Activated CD4-positive, alpha-beta T cell treated with anti-CD3 and anti-CD28 coated beads for 48 hours (primary cell): ENCODE measurements at regions not wholly inside any gene's neighbourhood (a gene's known extent, or its start where the extent isn't known, plus 50 kb on each side); places are given as distances from the start of the nearest gene placed in this dataset.

Experiments used
- DNase-seq: peaks from one replicate; pipeline ENCODE4 v3.0.0-alpha.2; 2020

DNA sequence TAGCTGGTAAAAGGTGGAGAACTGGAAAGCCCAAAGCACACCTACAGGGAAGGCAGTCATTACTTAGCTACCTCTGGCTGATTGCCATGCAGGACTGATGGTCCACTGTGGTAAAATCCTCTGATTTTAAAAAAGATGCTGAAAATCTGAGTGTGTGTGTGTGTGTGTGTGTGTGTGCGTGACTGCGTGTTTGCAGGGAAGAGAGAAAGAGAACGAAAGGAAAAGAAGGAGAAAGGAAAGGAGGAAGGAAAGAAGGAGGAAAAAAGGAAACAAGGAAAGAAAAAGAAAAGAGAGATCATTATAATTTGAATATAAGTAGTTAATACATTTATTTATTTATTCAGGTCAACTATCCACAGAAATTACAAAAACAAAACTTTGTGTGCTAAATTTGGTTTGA is 488.7 kb upstream of the KCNMB2 start:
- DNase-seq = no peak

DNA sequence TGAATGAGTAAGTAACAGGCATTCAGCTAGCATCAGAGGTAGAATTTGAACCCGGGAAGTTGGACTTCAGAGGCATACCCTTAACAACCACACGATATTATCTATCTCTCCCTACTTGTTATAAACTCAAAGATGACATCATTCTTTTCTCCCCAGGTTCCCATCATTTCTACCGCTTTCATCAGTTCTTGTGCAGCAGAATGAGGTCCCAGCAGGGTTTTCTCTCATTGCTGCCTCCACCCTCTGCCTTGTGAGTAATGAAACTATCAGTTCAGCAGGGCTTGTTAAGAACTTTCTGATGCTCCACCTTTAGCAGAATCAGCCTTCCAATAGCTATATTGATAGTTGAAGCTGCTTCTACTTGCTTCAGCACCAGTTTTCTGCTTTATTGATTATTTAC is 487.5 kb upstream of the KCNMB2 start:
- no peak for DNase-seq

DNA sequence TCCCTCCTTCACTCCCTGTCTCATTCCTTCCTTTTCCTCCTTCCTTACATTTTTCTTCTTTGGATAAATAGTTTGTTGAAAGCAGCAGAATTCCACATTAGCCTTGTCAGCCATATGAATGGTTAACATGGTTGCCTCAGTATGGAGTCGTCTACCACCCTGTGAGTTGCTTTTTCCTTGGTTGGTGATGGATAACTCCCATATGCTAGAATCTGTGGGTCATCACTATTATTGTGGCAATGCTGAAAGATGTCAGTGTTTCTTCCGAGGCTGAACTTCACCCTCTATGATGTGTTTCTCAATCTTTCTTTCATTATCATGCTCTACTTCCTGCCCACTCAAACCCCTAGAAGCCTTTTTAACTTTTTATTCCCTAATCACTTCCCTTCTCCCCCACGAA is 481.8 kb upstream of the KCNMB2 start:
- DNase-seq = no peak

DNA sequence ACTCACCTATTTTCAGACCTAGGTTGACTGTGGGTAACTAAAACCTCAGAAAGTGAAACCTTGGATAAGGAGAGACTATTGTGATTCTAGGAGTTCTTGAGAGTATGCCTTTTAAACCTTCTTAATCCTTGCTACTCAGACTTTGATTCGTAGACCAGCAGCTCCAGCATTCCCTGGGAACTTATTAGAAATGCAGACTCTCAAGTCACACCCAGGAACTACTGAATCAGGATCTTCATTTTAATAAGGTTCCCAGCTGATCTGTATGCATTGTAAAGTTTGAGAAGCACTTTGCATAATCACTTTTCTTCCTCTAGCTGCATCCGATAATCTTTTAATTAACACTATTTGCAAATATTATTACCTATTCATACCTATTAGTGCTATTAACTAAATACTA is 480.3 kb upstream of the KCNMB2 start:
- no peak for DNase-seq

DNA sequence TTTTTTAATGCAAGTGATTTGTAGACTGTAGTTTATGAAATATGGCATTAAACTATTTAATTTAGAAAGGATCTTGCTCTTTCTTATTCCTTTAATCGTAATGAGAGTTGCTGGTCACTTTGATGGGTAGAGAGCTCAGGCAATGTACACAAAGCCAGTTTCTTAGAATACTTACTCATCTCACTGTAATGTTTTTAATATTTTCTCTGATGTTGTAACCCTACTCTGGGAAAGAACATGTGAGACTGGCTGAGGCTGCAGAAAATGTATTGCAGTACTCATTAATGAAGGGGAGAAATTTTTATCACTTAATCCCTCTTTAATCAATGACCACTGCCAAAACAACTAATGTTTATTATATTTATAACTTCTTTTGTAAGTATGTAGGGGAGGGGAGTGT is 479.4 kb upstream of the KCNMB2 start:
- DNase-seq = no peak

DNA sequence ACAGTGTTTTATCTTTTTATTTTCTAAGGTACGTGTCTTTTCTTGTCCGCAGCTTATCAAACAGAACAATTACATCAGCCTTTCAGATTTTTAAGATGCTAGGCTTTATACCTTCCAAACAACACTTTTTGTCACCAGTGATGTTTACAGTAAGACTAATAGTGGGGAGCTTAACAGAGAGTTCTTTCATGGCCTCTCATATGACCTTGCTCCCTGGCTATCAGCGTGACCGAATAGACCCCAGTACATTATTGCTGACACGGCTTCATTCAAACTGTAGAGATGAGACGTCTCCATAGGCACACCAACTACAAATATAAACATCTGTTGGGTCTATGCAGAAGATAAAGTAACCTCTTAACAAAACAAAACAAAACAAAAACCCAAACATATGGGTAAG is 477.6 kb upstream of the KCNMB2 start:
- DNase-seq = no peak

DNA sequence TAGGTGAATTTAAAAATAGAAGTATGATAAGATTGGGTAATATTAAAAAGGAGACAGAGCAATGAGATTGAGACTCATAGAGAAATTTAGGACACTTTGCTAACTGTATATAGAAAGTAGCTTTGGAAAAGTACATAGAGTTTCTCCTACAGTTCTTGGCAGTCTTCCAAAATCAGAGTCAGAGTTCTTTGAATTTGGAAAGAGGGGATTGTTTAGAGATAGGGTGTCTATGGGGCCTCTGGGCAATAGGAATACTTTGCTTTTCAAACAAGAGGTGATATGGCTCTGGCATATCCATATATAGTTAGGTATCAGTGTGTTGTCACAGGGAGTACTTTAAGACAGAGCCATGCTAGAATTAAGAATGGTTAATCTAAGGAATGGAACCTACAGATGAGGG is 477.1 kb upstream of the KCNMB2 start:
- no peak for DNase-seq

DNA sequence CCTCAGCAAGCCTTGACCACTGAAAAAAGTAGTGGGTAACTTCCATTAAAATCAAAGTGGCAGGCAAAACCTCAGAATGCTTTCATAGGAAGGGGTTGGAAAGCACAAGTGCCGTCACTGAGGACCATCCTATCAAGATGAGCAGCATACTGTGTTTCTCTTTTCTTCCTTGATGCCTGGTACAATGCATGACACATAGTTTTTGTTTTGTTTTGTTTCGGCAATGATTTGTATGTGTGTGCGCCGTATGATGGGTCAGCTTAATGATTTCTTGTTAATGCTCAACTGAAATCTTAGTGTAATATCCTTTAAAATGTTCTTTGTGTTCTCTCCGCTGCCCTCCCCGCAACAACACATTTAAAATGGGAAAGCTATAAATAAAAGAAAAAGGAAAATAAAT is 476.4 kb upstream of the KCNMB2 start:
- DNase-seq = no peak

DNA sequence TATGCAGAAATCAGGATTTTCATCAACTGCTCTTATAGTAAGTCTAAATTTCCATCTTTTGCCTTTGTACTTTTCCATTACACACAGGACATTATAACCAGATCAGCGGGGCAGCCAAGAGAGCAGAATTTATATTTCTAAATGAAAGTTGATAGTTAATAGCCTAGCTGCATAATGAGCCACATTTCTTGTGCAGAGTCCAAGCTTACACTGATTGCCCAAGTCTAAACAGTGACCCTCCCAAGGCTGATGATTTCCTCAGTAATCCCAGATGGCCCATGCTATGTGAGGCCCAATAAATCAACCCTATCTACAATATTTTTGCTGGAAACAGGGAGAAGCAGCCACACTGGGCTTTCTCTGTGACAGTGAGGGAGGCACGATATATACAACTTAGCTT is 475.8 kb upstream of the KCNMB2 start:
- DNase-seq = no peak

DNA sequence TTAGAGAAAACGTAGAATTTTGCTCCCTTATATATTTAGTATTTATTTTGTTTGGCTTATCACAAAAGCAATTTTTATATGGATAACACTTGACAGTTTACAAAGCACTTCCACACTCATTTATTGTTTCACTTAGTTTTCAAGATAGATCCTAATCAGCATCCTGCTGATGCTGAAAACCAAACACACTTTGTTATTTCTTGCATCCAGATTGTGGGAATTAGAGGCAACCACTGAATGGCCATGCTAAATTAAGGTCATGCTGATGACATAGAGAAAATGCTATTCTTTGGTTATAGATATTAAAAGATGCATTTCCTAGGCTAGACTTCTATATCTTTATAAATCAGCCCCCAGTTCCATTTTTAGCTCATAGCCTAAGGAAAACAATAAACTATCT is 474.1 kb upstream of the KCNMB2 start:
- no peak for DNase-seq

DNA sequence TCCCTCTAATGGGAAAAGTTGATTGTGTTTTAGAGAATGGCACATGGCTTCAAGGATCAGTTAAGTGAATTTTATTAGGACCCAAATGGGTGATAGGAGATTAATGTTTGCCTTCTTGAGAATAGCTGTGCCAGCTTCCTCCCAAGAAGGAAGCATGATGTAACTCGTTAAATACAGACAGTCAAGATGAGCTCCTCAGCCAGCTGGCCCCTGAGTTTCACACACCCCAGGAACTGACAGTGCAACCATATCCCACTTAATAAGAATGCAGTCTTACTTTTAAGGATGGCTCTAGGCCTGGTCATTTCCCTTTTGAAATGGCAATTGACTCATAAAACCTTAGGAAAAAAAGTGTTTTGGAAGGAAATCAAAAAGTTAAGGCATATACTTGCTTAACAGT is 472.8 kb upstream of the KCNMB2 start:
- DNase-seq = no peak

DNA sequence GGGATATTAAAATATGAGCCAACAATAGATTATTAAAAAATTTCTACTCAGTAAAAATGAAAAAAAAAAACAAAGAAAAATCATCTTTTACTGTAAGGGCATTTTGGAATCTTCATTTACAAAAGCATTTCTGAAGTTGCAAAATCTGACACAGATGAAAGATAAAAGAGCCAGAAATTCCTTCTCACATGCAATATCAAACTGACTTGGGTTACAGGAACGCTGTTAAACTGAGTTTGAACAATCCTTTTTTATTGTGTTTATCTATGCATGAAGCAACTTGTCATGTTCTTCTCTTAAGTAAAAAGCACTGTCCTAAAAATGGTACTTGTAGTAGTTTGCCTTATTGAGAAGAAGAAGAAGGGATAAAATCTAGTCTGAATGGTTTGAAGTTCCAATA is 468.5 kb upstream of the KCNMB2 start:
- no peak for DNase-seq

DNA sequence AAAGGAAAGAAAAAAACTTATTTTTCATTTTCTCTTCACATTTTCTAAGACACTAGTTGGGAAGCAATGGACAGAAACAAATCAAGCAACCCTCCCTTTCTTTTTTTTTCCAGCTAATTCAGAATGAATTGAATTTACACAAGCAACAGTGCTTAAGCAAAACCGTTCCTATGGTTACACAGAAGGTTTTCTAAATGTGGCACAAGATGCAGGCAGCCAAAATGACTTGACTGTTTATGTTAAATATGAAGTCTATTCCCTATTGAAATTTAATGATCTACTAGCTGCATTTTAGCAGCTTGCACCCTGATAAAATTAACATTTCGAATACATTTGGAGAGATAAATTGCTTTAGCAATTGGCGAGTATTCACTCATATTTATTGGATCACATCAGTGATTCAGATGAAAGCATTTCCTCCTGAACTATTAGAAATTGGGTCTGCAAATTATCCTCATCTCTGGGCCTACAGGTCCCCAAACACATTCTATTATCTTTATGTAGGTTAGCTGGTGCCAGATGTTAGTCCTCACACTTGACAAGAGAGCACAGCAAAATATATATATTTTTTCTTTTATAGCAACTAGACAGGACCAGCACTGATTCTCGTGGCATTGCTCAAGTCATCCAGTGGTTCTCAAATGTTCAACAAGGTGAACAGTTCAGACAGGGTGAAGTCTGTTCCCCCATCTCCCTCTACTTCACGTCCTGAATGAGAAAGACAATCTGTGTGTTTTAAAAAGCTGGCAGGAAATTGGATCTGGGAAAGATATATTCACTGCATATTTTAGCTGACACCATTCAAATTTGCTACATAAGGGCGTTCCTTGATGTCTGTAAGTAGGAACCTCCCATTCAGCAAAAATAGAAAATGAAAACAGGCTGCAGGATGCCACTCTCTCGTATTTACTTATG is 463.6 kb upstream of the KCNMB2 start:
- no peak for DNase-seq

DNA sequence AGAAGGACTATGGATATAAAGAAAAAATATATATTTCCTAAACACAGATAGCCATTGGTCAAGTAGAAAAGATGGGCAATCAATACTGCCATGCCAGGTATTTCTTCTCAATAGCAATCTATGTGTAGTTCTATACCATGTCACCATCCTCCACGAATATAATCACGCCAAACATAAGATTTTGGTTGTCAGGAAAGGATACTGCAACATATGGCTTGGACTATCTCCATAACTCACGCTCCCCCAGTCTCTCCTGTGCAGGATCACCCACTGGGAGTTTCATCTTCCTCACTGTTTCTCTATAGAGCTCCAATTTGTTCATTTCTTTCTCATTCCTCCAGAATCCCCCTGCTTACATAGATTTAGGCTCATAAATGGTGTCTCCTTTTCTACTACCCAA is 462.9 kb upstream of the KCNMB2 start:
- no peak for DNase-seq

DNA sequence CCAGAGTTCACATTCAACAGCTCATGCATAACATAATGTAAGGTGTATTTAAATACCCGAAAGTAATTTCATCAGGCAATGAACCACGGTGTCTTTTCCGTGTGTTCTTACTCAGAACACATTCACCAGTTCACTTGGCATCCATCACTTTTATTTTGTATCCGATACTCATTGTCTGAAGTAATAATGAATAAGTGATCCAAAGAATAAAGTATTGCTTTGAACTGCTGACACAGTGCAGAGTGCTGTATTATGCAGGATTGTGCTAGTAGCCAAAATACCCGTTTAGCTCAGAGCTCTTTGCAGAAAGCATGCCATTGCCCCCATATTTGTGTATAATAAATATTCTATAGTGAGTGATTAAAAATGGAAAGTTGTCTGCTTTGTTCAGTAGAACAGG is 460.9 kb upstream of the KCNMB2 start:
- no peak for DNase-seq

DNA sequence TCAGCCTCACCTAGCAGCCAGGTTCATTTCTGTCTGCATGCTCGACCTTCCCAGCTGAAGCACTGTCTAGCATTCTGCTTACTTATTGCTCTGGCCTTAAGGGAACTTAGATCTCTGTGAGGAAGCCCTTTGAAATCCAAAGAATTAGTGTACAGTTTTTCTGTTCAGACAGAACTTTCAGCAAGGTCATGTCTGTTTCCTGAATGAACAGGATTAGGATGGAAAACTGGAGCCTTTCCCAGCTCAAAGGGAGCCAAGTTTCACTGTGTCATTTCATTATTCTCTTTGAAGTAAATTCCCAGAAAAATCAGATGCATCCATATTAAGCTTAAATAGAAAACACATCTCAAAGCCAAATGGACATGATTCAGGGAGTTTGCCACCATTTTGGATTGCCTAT is 457.3 kb upstream of the KCNMB2 start:
- DNase-seq = no peak

DNA sequence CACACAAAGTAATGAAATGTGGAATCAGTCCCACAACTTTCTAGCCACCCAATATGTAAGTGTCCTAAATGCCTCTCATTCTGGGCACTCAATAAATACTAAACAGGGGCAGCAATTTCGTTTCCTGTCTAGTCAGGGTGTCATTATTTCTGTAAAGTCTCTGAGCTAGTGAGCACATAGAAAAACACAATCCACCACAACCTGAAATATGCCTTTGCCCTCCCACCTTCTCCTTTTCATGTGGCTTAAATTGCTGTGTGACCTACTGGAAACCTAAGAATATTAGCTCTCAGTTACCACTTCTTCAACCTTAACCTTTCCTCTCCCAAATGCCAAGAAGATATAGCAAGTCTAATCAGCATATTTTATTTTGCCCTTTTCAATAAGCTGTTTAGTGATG is 456.3 kb upstream of the KCNMB2 start:
- no peak for DNase-seq

DNA sequence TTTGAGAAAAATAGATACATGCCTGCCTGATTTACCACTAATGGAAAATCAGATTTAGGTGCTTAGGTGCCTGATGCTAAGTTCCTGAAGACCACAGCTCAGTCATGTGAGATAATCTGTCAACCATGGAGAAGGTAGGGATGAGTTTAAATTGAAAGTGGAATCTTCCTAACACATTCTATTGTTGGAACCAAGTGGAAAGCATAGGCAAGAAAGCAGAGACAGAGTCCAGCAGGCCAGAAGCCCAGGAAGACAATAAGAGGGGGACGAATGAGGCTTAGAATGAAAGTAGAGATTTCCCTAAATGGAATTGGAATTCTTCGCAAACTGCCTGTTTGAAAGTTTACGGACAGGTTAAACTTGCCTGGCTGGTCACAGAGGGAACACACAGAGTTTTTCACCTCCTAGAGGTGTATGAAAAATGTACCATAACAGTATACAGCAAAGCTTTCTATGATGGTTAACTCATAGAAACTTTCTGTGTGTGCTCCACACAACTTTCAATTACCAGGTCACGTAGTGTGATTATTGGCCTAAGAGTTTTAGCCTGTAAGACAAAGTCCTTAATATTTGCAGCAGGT is 453.8 kb upstream of the KCNMB2 start:
- DNase-seq = no peak

DNA sequence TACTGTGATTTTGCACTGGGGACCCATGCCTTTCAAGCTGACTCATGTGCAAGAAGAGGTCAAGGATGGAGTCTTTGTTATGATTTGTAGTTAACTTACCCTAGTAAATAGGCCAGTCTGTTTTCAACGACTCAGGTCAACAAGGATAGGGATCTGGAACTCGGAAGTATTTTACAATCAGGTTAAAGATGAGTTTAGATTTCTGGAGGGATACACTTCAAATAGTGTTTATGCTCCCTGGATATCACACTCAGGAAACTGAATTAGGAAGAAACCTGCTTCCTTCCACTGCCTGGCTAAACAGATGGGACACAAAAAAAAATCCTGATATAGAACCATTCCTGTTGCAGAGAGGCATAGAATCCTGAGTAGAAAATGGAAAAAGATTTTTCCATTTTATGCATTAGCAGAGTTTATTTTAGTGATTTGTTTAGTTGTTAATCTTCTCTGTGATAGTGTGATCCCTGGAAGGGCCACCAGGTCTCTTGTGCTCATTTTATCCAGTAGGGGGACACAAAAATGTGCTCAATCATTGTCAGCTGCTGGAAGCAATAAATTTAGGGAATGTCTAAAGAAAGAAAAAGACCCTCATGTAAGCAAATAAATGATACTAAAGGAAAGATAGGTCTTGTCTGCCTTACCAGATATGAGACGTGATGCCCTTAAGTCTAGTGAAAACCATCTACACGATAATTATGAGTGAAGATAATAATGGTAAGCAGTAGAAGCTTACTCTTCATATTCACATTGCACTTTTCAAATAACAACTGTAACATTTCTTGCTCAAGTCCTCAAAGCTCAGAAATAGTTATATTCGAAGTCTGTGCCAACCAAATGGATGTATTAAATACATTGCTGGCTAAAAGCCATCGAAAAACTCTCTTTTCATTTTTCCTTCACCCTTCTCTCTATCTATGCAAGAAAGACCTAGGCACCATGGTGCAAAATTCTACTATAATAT is 452.1 kb upstream of the KCNMB2 start:
- no peak for DNase-seq

DNA sequence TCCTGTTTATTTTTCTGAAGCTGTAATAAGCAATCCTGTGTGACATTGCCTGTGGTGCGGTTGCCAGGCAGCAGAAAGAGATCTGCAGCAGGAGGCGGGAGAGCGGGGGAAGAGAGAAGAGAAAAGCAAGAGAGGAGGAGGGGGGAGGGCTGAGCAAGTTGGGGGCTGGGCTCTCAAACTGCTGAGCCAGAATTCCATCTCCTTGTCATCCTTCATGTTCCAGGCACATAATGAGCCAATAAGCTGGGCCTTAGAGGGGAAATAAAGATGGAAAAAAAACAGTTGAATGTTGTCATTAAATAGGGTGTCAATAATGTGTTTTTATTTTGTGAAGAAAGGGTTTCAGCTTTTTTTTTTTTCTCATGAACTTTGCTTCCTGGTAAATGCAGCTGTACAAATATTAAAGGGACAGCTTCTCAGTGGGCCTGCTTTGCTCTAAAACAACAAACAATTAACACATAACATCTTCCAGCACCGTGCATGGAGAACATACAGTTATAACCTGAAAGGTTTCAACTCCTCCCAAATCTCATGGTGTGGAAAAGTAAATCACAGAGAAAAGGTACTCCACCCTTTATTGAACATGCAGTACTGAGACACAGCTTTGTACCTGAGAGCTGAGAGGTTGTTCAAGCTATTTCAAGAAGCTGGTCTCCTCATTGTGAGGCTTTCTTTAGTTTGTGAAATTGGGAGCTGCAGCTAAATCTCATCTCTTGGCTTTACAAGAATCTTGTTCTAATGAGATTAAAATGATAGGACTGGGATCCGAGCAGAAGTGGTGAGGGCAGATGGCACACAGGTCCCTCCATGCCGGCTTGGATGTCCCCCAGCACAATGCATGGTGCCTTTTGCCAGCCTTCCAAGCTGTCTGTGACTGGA is 451.1 kb upstream of the KCNMB2 start:
- peak; percentile 26 for DNase-seq

DNA sequence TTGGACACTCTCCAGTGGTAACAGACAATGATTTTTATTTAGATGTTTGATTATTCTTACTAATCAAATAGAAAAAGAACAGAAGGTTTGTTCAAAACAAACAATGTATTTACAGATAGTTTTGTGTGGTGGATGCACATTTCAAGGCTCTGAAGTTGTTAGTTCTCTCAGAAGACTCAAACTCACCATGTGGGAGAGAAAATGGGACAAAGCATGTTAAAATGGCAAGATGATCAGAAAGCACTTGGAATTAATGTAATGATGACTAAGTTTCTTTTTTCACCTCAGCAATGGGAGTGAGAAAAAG is 450.5 kb upstream of the KCNMB2 start:
- DNase-seq = no peak

DNA sequence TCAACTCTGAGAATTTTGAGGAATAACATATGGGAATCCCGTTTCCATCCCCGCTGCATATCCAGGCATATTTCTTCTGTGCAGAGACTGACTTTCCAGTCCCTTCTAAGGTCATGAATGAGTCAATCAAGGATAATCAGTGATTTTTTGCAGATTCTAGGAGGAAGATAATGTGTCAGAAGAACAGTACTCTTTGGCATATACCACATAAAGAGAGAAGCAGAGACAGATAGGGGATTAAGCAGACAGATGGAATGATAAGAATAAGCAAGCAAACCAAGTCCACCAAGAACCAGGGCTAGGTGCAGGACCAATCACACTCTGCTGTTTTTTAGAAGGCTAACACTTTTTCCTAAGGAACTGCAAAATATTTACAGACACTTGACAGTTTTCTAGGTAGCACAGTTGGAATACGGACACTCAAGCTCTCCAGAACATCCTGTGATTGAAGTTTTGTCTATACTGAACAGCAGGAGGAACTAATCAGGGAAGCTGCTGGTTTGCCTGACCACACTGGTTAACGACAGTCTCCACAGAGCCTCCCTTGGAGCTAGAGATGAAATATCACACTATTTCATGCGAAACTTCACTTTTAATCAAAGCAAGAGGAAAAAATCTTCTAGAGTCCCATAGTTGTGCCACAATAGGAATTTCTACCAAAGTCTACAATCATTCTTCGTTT is 450.0 kb upstream of the KCNMB2 start:
- DNase-seq = no peak
